Activated T-cell treated with anti-CD3 and anti-CD28 coated beads, Interleukin-2, amount 50 U/mL, for 24 hours (primary cell): ENCODE measurements at regions not wholly inside any gene's neighbourhood (a gene's known extent, or its start where the extent isn't known, plus 50 kb on each side); places are given as distances from the start of the nearest gene placed in this dataset.

ENCODE experiments used
- DNase-seq: peaks from one replicate; pipeline ENCODE4 v3.0.0-alpha.2; 2020
- H3K27ac Mint-ChIP-seq: 2 replicates; pipeline ENCODE4 v1.8.0; 2020; ENCODE audit warnings: mild to moderate bottlenecking, mixed read lengths
- H3K27me3 Mint-ChIP-seq: 2 replicates; pipeline ENCODE4 v1.8.0; 2020; ENCODE audit warnings: mixed read lengths
- H3K36me3 Mint-ChIP-seq: 2 replicates; pipeline ENCODE4 v1.8.0; 2020; ENCODE audit warnings: low read depth, mixed read lengths
- H3K4me1 Mint-ChIP-seq: 2 replicates; pipeline ENCODE4 v1.8.0; 2020; ENCODE audit warnings: low read depth, mixed read lengths
- H3K4me3 Mint-ChIP-seq: 2 replicates; pipeline ENCODE4 v1.8.0; 2020; ENCODE audit warnings: mild to moderate bottlenecking, moderate library complexity, mixed read lengths
- H3K9me3 Mint-ChIP-seq: 2 replicates; pipeline ENCODE4 v1.8.0; 2020; ENCODE audit warnings: mixed read lengths

GRCh38 chr3:25349828-25350724 lies 78.0 kb upstream of the RARB start:
- Mint-ChIP-seq H3K36me3 (no peaks in the 10 kb centered on the region), H3K27ac (no peak overlapping the region), H3K27me3 (no peaks in the 10 kb centered on the region), H3K9me3 (peaks cover 3% of the 10 kb centered on the region), H3K4me1 (no peaks in the 10 kb centered on the region), H3K4me3 (no peak overlapping the region)
- no peak for DNase-seq

- Mint-ChIP-seq H3K4me3 (no peak overlapping the region), H3K4me1 (no peaks in the 10 kb centered on the region), H3K27ac (no peak overlapping the region), H3K36me3 (no peaks in the 10 kb centered on the region), H3K9me3 (peaks cover 3% of the 10 kb centered on the region), H3K27me3 (no peaks in the 10 kb centered on the region)
- DNase-seq = no peak
These were observed 77.3 kb upstream of the RARB start for GRCh38 chr3:25350725-25351114.

GRCh38 chr3:25354071-25354470 lies 74.0 kb upstream of the RARB start:
- Mint-ChIP-seq H3K27me3 (no peaks in the 10 kb centered on the region), H3K36me3 (no peaks in the 10 kb centered on the region), H3K27ac (no peak overlapping the region), H3K9me3 (peaks cover 7% of the 10 kb centered on the region), H3K4me3 (no peak overlapping the region), H3K4me1 (no peaks in the 10 kb centered on the region)
- no peak for DNase-seq

- no peak for DNase-seq
- Mint-ChIP-seq H3K9me3 (peaks cover 12% of the 10 kb centered on the region), H3K27me3 (no peaks in the 10 kb centered on the region), H3K4me1 (no peaks in the 10 kb centered on the region), H3K27ac (no peak overlapping the region), H3K36me3 (no peaks in the 10 kb centered on the region), H3K4me3 (no peak overlapping the region)
These were observed 72.8 kb upstream of the RARB start for GRCh38 chr3:25355034-25355885.

GRCh38 chr3:25355998-25356397 lies 72.1 kb upstream of the RARB start:
- Mint-ChIP-seq H3K9me3 (peaks cover 12% of the 10 kb centered on the region), H3K27ac (no peak overlapping the region), H3K27me3 (no peaks in the 10 kb centered on the region), H3K4me1 (no peaks in the 10 kb centered on the region), H3K4me3 (no peak overlapping the region), H3K36me3 (no peaks in the 10 kb centered on the region)
- DNase-seq = no peak

GRCh38 chr3:25362118-25362517 lies 65.9 kb upstream of the RARB start:
- Mint-ChIP-seq H3K4me1 (no peaks in the 10 kb centered on the region), H3K36me3 (no peaks in the 10 kb centered on the region), H3K9me3 (peaks cover 17% of the 10 kb centered on the region), H3K4me3 (no peak overlapping the region), H3K27me3 (no peaks in the 10 kb centered on the region), H3K27ac (no peak overlapping the region)
- DNase-seq = no peak

GRCh38 chr3:25365636-25366035 lies 62.4 kb upstream of the RARB start:
- Mint-ChIP-seq H3K27me3 (no peaks in the 10 kb centered on the region), H3K4me3 (no peak overlapping the region), H3K27ac (no peak overlapping the region), H3K9me3 (peaks cover 8% of the 10 kb centered on the region), H3K36me3 (no peaks in the 10 kb centered on the region), H3K4me1 (no peaks in the 10 kb centered on the region)
- DNase-seq = no peak

GRCh38 chr3:25367025-25367424 lies 61.0 kb upstream of the RARB start:
- no peak overlapping the region for H3K27ac Mint-ChIP-seq
- no peaks in the 10 kb centered on the region for H3K4me1 Mint-ChIP-seq
- no peak overlapping the region for H3K4me3 Mint-ChIP-seq
- DNase-seq = no peak
- peaks cover 6% of the 10 kb centered on the region for H3K9me3 Mint-ChIP-seq
- no peaks in the 10 kb centered on the region for H3K27me3 Mint-ChIP-seq
- H3K36me3 Mint-ChIP-seq = no peaks in the 10 kb centered on the region

- no peaks in the 10 kb centered on the region for H3K4me1 Mint-ChIP-seq
- DNase-seq = no peak
- no peaks in the 10 kb centered on the region for H3K36me3 Mint-ChIP-seq
- H3K27me3 Mint-ChIP-seq = no peaks in the 10 kb centered on the region
- no peak overlapping the region for H3K27ac Mint-ChIP-seq
- H3K9me3 Mint-ChIP-seq = no peaks in the 10 kb centered on the region
- no peak overlapping the region for H3K4me3 Mint-ChIP-seq
These were observed 55.9 kb upstream of the RARB start for GRCh38 chr3:25372167-25372566.

GRCh38 chr3:25376340-25376739 lies 51.7 kb upstream of the RARB start:
- no peaks in the 10 kb centered on the region for H3K27me3 Mint-ChIP-seq
- H3K27ac Mint-ChIP-seq = no peak overlapping the region
- H3K4me1 Mint-ChIP-seq = no peaks in the 10 kb centered on the region
- H3K9me3 Mint-ChIP-seq = no peaks in the 10 kb centered on the region
- no peak for DNase-seq
- no peaks in the 10 kb centered on the region for H3K36me3 Mint-ChIP-seq
- no peak overlapping the region for H3K4me3 Mint-ChIP-seq

GRCh38 chr3:25377042-25377441 lies 51.0 kb upstream of the RARB start:
- DNase-seq = no peak
- H3K36me3 Mint-ChIP-seq = no peaks in the 10 kb centered on the region
- no peak overlapping the region for H3K4me3 Mint-ChIP-seq
- no peaks in the 10 kb centered on the region for H3K27me3 Mint-ChIP-seq
- no peak overlapping the region for H3K27ac Mint-ChIP-seq
- H3K4me1 Mint-ChIP-seq = no peaks in the 10 kb centered on the region
- no peaks in the 10 kb centered on the region for H3K9me3 Mint-ChIP-seq
